GM20431 (cell line): ENCODE measurements at regions not wholly inside any gene's neighbourhood (a gene's known extent, or its start where the extent isn't known, plus 50 kb on each side); places are given as distances from the start of the nearest gene placed in this dataset.

ENCODE experiments used
- in situ Hi-C: fragments of 300-500 bp; cut with MseI, MboI; formaldehyde crosslinking; loops from one replicate; pipeline ENCODE4 v1.15.0; 2020; ENCODE audit warnings: low sequenced_read_pairs; ENCODE audit not compliant: unreplicated experiment

GRCh38 chr10:106217627-106218026 lies 946.9 kb downstream of the SORCS1 start:
- in situ Hi-C loops, result no loop called here

GRCh38 chr10:106216085-106216484 lies 948.4 kb downstream of the SORCS1 start:
- in situ Hi-C loops, result no loop called here

- in situ Hi-C loops, result no loop called here
These were observed 950.3 kb downstream of the SORCS1 start for GRCh38 chr10:106214243-106214642.

- in situ Hi-C loops, result no loop called here
These were observed 951.0 kb downstream of the SORCS1 start for GRCh38 chr10:106213493-106213892.

GRCh38 chr10:106198275-106198674 lies 966.2 kb downstream of the SORCS1 start:
- in situ Hi-C loops, result loop anchor here (25.0 kb wide), 1 partner anchor 411 kb away; no protein-coding TSS in a partner anchor

- in situ Hi-C loops, result loop anchor here (25.0 kb wide), 1 partner anchor 402 kb away; no protein-coding TSS in a partner anchor
These were observed 975.2 kb downstream of the SORCS1 start for GRCh38 chr10:106189292-106189691.

GRCh38 chr10:106185951-106186350 lies 978.6 kb downstream of the SORCS1 start:
- in situ Hi-C loops, result loop anchor here (25.0 kb wide), 1 partner anchor 399 kb away; no protein-coding TSS in a partner anchor

GRCh38 chr10:106183041-106183440 lies 981.5 kb downstream of the SORCS1 start:
- in situ Hi-C loops, result loop anchor here (25.0 kb wide), 1 partner anchor 396 kb away; no protein-coding TSS in a partner anchor

- in situ Hi-C loops, result loop anchor here (25.0 kb wide), 1 partner anchor 395 kb away; no protein-coding TSS in a partner anchor
These were observed 982.0 kb downstream of the SORCS1 start for GRCh38 chr10:106182542-106182941.

GRCh38 chr10:106181501-106181900 lies 983.0 kb downstream of the SORCS1 start:
- in situ Hi-C loops, result loop anchor here (25.0 kb wide), 1 partner anchor 394 kb away; no protein-coding TSS in a partner anchor

GRCh38 chr10:106179430-106179829 lies 985.1 kb downstream of the SORCS1 start:
- in situ Hi-C loops, result loop anchor here (25.0 kb wide), 1 partner anchor 392 kb away; no protein-coding TSS in a partner anchor

GRCh38 chr10:106175760-106176377 lies 988.6 kb downstream of the SORCS1 start:
- in situ Hi-C loops, result loop anchor here (25.0 kb wide), 1 partner anchor 389 kb away; no protein-coding TSS in a partner anchor

- in situ Hi-C loops, result no loop called here
These were observed 990.7 kb downstream of the SORCS1 start for GRCh38 chr10:106173838-106174237.

GRCh38 chr10:106169241-106169640 lies 995.3 kb downstream of the SORCS1 start:
- in situ Hi-C loops, result no loop called here

GRCh38 chr10:106167946-106168345 lies 996.6 kb downstream of the SORCS1 start:
- in situ Hi-C loops, result no loop called here

GRCh38 chr10:106158241-106158640 lies 1006.3 kb downstream of the SORCS1 start:
- in situ Hi-C loops, result no loop called here

- in situ Hi-C loops, result no loop called here
These were observed 1017.5 kb downstream of the SORCS1 start for GRCh38 chr10:106147021-106147420.

GRCh38 chr10:106139915-106140314 lies 1024.6 kb downstream of the SORCS1 start:
- in situ Hi-C loops, result no loop called here

GRCh38 chr10:106136175-106136574 lies 1028.3 kb downstream of the SORCS1 start:
- in situ Hi-C loops, result no loop called here

- in situ Hi-C loops, result no loop called here
These were observed 1030.0 kb downstream of the SORCS1 start for GRCh38 chr10:106134326-106135000.

- in situ Hi-C loops, result no loop called here
These were observed 1031.1 kb downstream of the SORCS1 start for GRCh38 chr10:106133451-106133850.
